Testis (tissue), 2 donors: ENCODE measurements at regions not wholly inside any gene's neighbourhood (a gene's known extent, or its start where the extent isn't known, plus 50 kb on each side); places are given as distances from the start of the nearest gene placed in this dataset.

Experiments
- DNase-seq: peaks from one replicate; pipeline ENCODE4 v3.0.0-alpha.2; 2019
- H3K27ac ChIP-seq, 2 donors: fragments of 200-600 bp; sonication (generic); one replicate each; pipeline ENCODE4 v1.5.1; 2019
- H3K27me3 ChIP-seq: fragments of 200-600 bp; sonication (generic); one replicate; pipeline ENCODE4 v1.5.1; 2019
- H3K36me3 ChIP-seq: fragments of 200-600 bp; sonication (generic); one replicate; pipeline ENCODE4 v1.5.1; 2017; ENCODE audit warnings: low read depth; ENCODE audit errors: missing control alignments
- H3K4me1 ChIP-seq: fragments of 200-600 bp; sonication (generic); one replicate; pipeline ENCODE4 v1.5.1; 2019
- H3K4me3 ChIP-seq, 2 donors: fragments of 200-600 bp; sonication (generic); one replicate each; pipeline ENCODE4 v1.5.1; 2017 to 2019
- H3K9me3 ChIP-seq: fragments of 200-600 bp; sonication (generic); one replicate; pipeline ENCODE4 v1.5.1; 2017
- CTCF ChIP-seq, 3 experiments: fragments of 450-650 bp in 2 of 3; fragments of 200-600 bp in 1 of 3; sonication (generic) in 1 of 3; IDR thresholded peaks; one replicate each; pipeline ENCODE4 v1.5.1; 2016 to 2019; ENCODE audit warnings: antibody characterized with exemption in 3 of 3, mild to moderate bottlenecking in 2 of 3, moderate library complexity in 1 of 3
- POLR2A ChIP-seq: fragments of 450-650 bp; IDR thresholded peaks from one replicate; pipeline ENCODE4 v1.6.1; 2017; ENCODE audit warnings: antibody characterized with exemption, mild to moderate bottlenecking, moderate library complexity
- WGBS, 2 donors: methylation state at CpG; one replicate each; pipeline ENCODE4 v1.1.5; 2018; 5-methylcytosine and 5-hydroxymethylcytosine counted together
- intact Hi-C: fragments of 100-400 bp; cut with DNase I; formaldehyde crosslinking; loops from one replicate; pipeline ENCODE4 v1.15.1; 2023; ENCODE audit warnings: low total_unique reads

- intact Hi-C loops: no loop called here
- no peak overlapping the region for H3K27ac ChIP-seq
- no peaks in the 10 kb centered on the region for H3K27me3 ChIP-seq
- H3K4me1 ChIP-seq: no peaks in the 10 kb centered on the region
- H3K9me3 ChIP-seq: no peaks in the 10 kb centered on the region
- no peaks in the 10 kb centered on the region for H3K36me3 ChIP-seq
- DNase-seq: no peak
- TF ChIP-seq POLR2A (no peak), CTCF (IDR thresholded peaks at IDR 0.05) (no peak)
- WGBS, 2 donors: 79 to 82% methylated on average over 1 of the region's 1 CpG
- H3K4me3 ChIP-seq: no peak overlapping the region
Observed at GRCh38 chr13:83547043-83547442, 335.2 kb downstream of the SLITRK1 start.

- Histone ChIP-seq H3K4me3 (no peak overlapping the region), H3K27ac (no peak overlapping the region), H3K27me3 (no peaks in the 10 kb centered on the region), H3K4me1 (no peaks in the 10 kb centered on the region), H3K36me3 (no peaks in the 10 kb centered on the region), H3K9me3 (no peaks in the 10 kb centered on the region)
- 85 to 92% methylated on average over 2 of the region's 2 CpGs for WGBS, 2 donors
- DNase-seq: no peak
- intact Hi-C loops: no loop called here
- no peak for TF ChIP-seq POLR2A
- no peak for TF ChIP-seq CTCF (IDR thresholded peaks at IDR 0.05)
Observed at GRCh38 chr13:83546476-83546875, 335.8 kb downstream of the SLITRK1 start.

GRCh38 chr13:83538636-83539035 is 343.6 kb downstream of the SLITRK1 start:
- H3K36me3 ChIP-seq: no peaks in the 10 kb centered on the region
- no peaks in the 10 kb centered on the region for H3K9me3 ChIP-seq
- WGBS, 2 donors: 84% methylated on average over 2 of the region's 2 CpGs
- H3K4me1 ChIP-seq: no peaks in the 10 kb centered on the region
- DNase-seq: no peak
- H3K27ac ChIP-seq: no peak overlapping the region
- H3K4me3 ChIP-seq: no peak overlapping the region
- no peak for TF ChIP-seq POLR2A
- intact Hi-C loops: no loop called here
- H3K27me3 ChIP-seq: no peaks in the 10 kb centered on the region

GRCh38 chr13:83536941-83537340 is 345.3 kb downstream of the SLITRK1 start:
- Histone ChIP-seq H3K27ac (no peak overlapping the region), H3K4me3 (no peak overlapping the region), H3K9me3 (no peaks in the 10 kb centered on the region), H3K27me3 (no peaks in the 10 kb centered on the region), H3K36me3 (no peaks in the 10 kb centered on the region), H3K4me1 (no peaks in the 10 kb centered on the region)
- TF ChIP-seq POLR2A (no peak), CTCF (IDR thresholded peaks at IDR 0.05) (no peak)
- WGBS, 2 donors: 83 to 94% methylated on average over 2 of the region's 2 CpGs
- DNase-seq: no peak
- intact Hi-C loops: no loop called here

GRCh38 chr13:83536153-83536552 is 346.1 kb downstream of the SLITRK1 start:
- no peaks in the 10 kb centered on the region for H3K9me3 ChIP-seq
- no peak for TF ChIP-seq POLR2A
- no peak for TF ChIP-seq CTCF (IDR thresholded peaks at IDR 0.05)
- intact Hi-C loops: no loop called here
- no peak overlapping the region for H3K4me3 ChIP-seq
- H3K27me3 ChIP-seq: no peaks in the 10 kb centered on the region
- DNase-seq: no peak
- H3K36me3 ChIP-seq: no peaks in the 10 kb centered on the region
- no peaks in the 10 kb centered on the region for H3K4me1 ChIP-seq
- no peak overlapping the region for H3K27ac ChIP-seq
- 57 to 61% methylated on average over 1 of the region's 1 CpG for WGBS, 2 donors
